Urothelium cell line (cell line): ENCODE measurements at regions not wholly inside any gene's neighbourhood (a gene's known extent, or its start where the extent isn't known, plus 50 kb on each side); places are given as distances from the start of the nearest gene placed in this dataset.
A peak's percentile ranks its signal among the peaks of the same experiment; 100 is the strongest.
"Not testable (repeated sequence)": the region's sequence is repeated elsewhere in the genome, so short reads cannot be mapped to it uniquely, and the experiment has no call there.

Source experiments
- DNase-seq: peaks from one replicate; pipeline ENCODE4 v3.0.0; 2011; ENCODE audit warnings: low spot score, mixed read lengths
- FAIRE-seq: peaks from 2 replicates; lab custom pipeline; 2011; peaks lifted over from hg19 to GRCh38; lab: Jason Lieb, UNC

DNA sequence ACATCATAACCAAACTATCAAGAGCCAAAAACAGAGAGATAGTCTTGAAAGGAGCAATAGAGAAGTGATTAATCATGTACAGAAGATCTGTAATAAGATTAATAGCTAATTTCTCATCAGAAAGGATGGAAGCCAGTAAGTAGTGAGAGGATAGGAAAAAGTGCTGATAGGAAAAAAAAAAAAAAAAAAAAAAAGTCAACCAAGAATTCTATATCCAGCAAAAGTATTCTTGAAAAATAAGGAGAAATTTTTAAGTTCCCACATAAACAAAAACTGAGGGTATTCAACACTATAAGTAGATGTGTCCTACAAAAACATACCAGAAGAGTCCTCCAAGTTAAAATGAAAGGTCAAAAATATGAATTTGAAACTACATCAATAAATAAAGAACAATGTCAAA, 218.7 kb upstream of the GPC6 start:
- FAIRE-seq (no peak), DNase-seq (no peak)

GRCh38 chr13:93017493-93018112, 209.0 kb upstream of the GPC6 start:
- DNase-seq (no peak), FAIRE-seq (no peak)

GRCh38 chr13:93023929-93024328, 202.7 kb upstream of the GPC6 start:
- no peak for DNase-seq
- no peak for FAIRE-seq

DNA sequence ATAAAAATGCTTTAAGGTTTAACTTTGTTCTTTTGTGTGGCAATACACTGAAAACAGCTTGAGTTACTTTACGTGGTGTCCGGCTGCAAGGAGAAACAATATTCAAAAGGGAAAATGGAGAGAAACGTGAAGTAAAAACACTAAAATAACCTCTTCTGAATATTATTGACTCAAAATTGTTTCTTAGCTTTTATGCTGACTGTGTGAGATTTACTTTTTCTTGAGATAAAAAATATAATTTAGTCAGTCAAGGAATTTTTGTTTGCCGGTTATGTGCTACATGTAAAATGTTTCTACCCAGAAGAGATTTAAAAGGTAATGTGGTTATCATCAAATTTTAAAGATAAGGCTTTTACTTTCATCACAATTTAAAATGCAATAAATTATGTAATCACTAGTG, 200.6 kb upstream of the GPC6 start:
- DNase-seq (no peak), FAIRE-seq (no peak)

DNA sequence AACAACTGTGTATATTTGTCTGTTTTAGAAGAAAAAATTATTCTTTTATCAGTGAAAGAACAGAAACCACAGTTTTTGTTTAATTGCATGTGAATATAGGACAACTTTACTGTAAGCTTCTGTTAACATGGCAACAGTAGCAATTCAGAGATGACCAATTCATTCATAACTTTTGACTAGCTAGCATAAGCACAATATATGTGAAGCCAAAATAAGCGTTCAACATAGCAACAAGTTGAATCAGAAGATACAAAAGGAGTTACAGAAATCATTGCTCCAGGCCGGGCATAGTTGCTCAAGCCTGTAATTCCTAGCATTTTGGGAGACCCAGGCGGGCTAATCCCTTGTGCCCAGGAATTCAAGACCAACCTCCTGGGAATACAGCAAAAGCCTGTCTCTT, 197.1 kb upstream of the GPC6 start:
- FAIRE-seq (no peak), DNase-seq (no peak)

GRCh38 chr13:93036380-93036779, 190.2 kb upstream of the GPC6 start:
- DNase-seq (no peak), FAIRE-seq (no peak)

DNA sequence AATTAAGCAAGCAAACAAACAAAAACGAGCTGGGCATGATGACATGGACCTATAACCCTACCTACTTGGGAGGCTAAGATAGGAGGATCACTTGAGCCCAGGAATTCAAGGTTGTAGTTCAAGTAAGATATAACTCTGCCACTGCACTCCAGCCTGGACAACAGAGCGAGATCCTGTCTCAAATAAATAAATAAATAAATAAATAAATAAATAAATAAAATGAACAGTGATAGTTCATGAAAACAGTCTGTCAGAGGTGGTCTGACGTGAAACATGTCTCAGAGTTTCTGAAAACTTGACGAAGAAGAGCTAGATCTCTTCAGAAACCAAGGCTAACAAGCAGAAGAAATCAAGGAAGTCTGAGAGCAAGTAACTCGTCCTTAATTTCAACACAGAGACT, 188.8 kb upstream of the GPC6 start:
- no peak for FAIRE-seq
- DNase-seq: no peak

DNA sequence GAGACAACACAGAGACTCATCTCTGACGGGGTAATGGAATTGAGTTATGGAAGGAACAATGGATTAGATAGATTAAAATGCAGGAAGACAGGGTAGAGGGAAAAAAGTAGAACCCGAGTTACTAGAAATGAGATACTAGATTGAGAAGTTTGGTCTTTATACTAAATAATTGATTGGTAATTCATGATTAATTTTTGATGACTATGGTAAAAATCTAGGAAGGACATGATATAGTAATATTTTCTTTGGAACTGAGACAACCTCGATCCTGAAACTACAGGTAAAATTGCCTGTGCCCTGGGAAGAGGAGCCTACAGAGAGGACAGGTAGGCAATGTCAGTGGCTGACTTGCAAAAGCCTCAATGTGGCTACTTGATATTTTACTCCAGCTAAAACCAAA, 188.4 kb upstream of the GPC6 start:
- no peak for DNase-seq
- no peak for FAIRE-seq

DNA sequence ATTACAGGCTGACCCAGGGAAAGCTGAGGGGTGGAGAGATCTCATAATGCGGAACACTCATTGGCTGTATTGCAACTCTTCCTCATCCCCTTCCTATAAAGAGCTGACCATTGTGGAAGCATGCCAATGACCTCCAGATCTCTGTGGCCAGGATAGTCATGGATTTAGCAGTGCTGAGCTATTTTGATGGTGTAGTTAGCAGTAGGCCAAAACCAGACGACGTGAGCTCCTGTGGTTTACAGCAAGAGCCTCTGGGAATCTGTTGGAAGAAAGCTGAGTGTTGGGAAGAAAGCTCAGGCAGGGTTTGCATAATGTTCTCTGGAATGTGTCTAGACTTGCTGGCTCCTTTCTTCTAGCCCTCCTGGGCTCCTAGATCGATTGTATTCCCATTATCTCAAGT, 187.5 kb upstream of the GPC6 start:
- FAIRE-seq (no peak), DNase-seq (no peak)

DNA sequence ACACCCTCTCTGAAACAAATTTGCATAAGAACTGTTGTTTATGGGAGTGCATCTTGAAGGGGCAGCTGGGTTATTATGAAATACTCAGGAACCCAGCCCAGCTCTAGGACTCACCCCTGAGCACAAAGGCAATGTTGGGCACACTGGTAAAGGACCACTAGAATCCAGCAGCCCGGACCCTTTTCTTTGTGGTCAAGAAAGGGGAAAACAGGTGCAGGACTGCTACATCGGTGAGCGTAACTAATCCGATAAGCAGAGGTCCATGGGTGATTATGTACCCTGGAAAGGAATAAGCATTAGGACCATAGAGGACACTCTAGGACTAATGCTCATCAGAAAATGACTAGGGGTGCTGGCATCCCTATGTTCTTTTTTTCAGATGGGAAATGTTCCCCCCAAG, 185.0 kb upstream of the GPC6 start:
- DNase-seq, FAIRE-seq: not testable (repeated sequence)

GRCh38 chr13:93045836-93046235, 180.8 kb upstream of the GPC6 start:
- FAIRE-seq: no peak

DNA sequence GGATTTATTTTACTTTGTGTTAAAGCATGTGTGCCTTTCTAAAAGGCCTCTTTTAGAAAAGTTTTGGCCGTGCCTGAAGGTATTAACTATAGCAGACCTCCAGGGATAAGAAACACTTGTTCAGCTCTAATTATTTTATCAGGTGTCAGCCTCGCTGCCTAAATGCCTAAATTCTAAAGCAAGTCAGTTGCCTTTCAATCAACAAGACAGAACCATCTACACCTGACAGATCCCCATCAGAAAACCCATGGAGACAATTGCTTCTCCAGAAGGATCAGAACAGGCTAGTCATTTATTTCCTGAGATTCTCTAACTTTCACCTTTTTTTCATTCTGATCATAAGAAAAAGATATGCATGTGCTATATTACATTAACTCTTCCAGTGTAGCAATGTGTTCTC, 171.4 kb upstream of the GPC6 start:
- FAIRE-seq (no peak), DNase-seq (no peak)

More at GRCh38 chr13:93045836-93046235, 180.8 kb upstream of the GPC6 start:
- no peak for DNase-seq

- no peak for FAIRE-seq
- no peak for DNase-seq
Observed at GRCh38 chr13:93058301-93058700, 168.3 kb upstream of the GPC6 start.

DNA sequence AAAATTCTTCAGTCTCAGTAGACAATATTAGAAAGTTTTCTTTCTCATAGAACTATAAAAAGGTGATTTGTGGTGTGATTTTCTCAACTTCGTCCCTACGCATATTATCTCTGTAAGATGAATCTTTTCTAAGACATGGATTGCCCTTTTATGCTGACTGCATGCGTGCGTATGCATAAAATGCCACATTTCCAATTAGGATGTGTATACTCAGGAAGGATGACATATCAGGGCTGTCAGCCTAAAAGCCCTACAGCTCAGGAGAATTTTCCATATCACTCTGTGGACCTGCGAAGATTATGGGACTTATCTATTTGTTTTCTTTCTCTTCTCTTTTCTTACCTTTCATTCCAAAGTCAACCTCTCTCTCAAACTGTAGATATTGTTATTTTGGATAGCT, 166.5 kb upstream of the GPC6 start:
- DNase-seq: no peak
- no peak for FAIRE-seq

DNA sequence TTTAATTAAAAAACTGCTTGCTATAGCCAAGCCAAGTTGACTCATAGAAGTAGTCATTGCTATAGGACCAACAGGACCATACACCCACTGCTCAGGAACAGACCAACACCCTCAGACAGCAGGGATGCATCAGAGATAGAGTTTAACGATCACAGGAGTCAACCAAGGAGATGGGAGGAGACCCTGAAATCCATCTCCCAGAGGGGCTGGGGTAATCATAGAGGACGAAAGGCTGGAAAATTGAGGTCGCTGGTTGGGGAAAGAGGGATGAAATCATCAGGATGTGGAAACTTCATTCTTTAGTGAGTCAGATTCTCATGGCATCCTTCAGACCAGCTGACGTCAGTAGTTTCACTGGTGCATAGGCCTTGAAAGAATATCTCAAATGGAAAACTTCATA, 160.4 kb upstream of the GPC6 start:
- DNase-seq: peak; percentile 6
- no peak for FAIRE-seq

DNA sequence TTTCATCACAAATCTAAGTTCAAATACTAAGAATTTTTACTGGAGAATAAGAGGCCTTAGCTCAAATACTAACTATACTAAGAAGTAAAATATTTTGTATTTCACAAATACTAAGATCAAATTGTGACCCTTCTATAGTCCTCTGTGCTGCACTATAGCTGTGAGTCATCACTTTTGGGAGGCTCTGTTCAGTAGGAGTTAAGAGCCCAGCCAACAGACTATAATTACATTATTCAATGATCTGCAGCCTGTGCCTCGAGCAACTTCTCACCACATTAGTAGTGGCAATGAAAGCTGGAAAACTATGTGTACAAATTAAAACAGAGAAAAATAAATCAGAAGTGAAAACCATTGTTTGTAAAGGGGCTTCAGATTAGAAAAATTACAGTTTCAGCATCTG, 147.3 kb upstream of the GPC6 start:
- FAIRE-seq (no peak), DNase-seq (peak; percentile 3)

DNA sequence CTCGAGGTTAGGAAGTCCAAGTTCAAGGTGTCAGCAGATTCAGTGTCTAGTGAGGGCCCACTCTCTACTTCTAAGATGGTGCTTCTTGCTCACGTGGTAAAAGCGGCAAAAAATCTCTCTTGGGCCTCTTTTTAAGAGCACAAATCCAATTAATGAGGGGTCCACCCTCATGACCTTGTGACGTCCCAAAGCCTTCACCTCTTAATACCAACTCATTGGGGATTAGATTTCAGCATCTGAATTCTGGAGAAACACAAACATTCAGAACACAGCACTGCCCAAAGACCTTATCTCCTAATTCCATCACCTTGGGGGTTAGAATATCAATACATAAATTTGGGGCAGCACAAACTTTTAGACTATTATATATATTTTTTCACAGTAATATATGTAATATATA, 146.4 kb upstream of the GPC6 start:
- no peak for FAIRE-seq

DNA sequence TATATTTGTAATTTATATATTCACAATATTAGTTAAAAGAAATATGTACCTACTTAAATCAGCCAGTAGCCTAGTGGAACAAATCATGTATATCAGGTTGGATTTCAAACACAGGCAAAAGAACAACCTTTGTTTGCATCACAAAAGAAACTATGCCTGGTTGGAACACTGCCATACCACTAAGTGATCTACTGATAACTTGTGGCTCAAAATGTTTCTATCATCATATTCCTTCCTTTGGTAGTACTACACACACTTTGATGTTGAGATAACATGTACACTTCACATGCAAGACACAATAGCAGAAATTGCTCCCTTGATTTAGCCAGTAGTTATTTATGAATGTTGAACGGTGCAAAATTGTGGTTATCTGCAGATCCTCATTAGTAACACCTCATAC, 146.0 kb upstream of the GPC6 start:
- no peak for FAIRE-seq
- DNase-seq: peak; percentile 5

More for the DNA sequence above, 146.4 kb upstream of the GPC6 start:
- DNase-seq: no peak

DNA sequence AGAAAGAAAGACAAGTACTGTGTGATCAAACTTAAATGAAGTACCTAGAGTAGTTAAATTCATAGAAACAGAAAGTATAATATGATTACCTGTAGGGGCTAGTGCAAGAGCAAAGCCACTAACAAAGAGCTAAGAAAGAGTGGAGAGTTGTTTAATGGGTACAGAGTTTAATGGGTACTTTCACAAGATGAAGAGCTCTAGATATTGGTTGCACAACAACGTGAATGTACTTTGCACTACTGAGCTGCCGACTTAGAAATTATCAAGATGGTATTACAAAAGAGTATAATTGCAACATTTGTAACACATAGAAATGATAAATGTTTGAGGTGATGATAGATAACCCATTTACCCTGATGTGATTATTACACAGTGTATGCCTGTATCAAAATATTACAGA, 140.3 kb upstream of the GPC6 start:
- DNase-seq (no peak), FAIRE-seq (no peak)

DNA sequence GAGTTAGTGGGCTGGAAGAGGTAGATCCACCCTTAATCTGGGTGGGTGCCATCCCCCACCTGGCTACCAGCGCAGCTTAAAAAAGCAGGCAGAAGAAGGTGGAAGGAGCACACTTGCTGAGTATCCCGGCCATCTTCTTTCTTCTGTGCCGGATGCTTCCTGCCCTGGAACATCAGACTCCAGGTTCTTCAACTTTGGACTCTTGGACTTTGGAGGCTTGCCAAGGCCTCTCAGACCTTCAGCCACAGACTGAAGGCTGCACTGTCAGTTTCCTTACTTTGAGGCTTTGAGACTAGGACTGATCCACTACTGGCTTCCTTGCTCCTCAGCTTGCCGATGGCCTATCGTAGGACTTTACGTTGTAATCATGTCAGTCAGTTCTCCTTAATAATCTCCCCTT, 127.6 kb upstream of the GPC6 start:
- DNase-seq (no peak), FAIRE-seq (no peak)

- DNase-seq: no peak
- no peak for FAIRE-seq
Observed at GRCh38 chr13:93101226-93101734, 125.3 kb upstream of the GPC6 start.

DNA sequence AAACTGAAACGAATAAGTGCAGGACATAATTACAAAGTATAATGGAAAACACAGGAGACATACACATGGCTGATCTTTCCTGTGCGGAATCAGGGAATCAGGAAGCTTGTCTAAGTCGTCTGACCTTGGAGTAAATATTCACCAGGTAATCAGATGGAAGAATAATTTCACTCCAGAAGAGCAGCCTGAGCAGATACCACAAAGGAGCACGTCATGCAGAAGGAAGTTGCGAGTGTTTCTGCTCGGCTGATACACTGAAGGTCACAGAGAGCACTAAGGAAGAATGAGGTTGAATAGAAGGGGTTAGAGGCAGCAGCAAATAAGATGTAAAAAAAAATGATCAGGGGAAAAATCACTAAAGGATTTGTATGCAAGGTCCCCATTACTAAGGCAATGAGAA, 122.3 kb upstream of the GPC6 start:
- DNase-seq (no peak), FAIRE-seq (no peak)

DNA sequence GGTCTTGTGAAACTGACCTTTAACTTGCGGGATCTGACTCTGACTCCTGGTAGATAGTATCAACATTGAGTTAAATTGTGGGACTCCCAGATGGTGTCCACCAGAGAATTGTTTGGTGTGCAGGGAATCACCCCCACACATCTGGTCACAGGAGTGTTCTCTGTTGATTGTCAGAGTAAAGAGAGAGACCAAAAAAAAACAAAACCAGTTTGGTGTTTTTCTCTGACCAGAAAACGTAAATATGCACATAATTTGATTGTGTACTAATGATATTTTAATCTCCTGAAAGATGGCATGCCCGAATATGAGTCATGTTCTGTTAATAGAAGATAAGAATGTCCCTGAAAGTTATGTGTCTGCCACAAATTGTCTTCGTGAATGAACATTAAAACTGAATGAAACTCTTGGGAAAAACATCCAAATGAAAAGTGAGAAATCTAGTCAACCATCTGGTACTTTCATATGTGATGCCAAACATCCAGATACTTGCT, 118.5 kb upstream of the GPC6 start:
- DNase-seq (no peak), FAIRE-seq (no peak)
